ENCODE measurements at regions not wholly inside any gene's neighbourhood (a gene's known extent, or its start where the extent isn't known, plus 50 kb on each side); places are given as distances from the start of the nearest gene placed in this dataset.

DNA sequence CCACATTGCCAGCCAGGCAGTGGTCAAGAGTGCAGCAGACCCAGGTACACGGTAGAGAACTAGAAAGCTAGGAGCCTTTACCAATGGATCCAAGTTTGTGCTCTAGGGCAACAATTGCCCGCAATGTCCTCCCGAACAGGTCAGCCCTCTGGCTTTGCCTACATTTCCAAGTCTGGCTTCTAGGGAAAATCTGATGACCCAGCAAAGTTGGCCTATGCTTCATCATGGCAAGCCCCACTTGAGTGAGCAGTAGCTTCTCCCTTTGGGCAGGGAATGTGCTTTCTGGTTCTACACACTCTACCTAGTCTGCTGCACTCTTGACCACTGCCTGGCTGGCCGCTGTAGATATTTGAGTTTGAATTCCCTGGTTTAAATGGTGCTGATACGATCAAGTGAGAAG, 361.6 kb upstream of the NR2F2 start:
- DNase-seq = no peak

DNA sequence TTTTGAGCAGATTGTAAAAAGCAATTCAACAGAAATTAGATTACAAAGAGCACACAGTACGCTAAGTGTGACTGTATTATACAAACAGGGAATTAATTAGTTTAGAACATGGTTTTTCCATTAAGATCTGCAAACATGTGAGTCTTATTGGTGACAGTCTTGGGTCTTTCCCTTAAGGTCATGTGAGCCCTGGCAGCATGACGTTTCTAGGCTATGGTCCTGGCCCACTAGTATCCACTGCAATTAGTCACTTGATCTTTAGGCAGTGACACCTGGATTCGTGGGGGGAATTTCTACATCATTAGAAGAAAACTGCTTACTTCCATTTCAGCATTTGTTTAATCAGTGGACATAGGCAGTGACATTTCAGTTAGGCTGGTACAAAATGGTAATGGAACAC, 360.2 kb upstream of the NR2F2 start:
- DNase-seq = no peak

DNA sequence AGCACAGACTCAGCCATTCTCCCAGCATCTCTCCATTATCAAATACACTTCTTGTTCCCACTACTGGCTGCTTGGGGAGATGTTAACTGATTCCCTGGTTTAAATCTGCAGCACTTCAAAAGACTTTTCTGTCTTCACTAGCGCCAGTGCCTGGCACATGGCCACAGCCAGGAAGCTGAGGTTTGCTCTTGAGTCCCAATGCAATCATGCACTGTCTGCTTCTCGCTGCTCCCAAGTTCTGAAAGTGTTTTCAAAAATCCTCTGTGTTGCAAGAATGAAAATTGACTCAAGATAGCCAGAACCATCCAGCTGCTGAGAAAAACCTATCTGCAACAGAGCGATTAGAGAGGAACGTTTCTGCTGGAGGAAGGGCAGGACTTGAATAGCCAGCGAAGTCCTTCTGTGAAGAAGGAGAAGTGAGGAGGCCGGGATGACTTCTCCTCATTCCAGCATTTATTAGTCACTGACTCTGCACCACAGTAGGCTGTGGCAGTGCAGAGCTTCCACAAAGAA, 358.4 kb upstream of the NR2F2 start:
- DNase-seq = no peak

GRCh38 chr15:95972812-95973211, 357.7 kb upstream of the NR2F2 start:
- no peak for DNase-seq

DNA sequence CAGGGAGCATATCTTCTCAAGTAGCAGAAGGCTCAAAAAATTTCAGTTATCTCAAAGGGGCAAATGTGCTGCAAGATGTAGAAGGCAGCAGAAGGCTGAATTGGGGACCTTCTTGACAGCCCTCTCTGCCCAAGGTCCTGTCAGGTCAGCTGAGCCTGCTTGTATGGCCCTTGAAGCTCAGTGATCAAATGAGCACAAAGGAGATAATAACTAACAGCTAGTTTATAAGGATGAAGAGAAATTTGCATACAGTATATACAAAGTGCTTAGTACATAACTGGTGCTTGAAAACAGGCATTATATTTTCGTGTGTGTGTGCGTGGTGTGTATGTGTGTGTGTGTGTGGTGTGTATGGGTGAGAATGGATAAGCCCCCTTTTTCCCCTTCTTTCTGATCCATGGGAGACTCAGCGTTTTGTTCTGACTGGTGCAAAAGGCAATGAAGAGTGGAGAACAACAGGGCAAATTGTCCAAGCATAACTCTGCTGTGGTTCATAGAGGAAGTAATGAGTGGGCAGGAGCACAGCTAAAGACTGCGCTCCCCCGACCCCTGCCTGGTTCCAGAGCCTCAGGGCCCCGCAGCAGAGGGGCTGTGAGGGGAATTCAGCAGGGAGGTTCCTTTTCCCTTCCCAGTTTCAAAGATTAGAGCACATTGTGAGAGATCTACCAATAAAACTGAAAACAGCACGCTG, 356.8 kb upstream of the NR2F2 start:
- DNase-seq = no peak

GRCh38 chr15:95975212-95975611, 355.3 kb upstream of the NR2F2 start:
- no peak for DNase-seq

DNA sequence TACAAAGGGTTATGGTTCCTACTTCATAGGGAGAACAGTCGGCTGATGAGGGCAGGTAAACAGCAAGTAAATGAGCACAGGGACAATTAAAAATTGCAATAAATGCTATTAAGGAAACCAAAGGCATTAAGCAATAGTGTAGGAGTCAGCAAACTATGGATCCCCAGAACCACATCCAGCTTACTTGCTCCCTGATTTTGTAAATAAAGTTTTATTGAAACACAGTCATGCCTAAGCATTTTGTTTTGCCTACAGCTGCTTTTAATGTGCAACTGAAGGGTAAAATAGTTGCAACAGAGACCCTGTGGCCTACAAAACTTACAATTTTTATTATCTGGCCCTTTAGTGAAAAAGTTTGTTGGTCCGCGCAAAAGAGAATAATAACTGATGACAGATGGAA, 351.2 kb upstream of the NR2F2 start:
- no peak for DNase-seq

DNA sequence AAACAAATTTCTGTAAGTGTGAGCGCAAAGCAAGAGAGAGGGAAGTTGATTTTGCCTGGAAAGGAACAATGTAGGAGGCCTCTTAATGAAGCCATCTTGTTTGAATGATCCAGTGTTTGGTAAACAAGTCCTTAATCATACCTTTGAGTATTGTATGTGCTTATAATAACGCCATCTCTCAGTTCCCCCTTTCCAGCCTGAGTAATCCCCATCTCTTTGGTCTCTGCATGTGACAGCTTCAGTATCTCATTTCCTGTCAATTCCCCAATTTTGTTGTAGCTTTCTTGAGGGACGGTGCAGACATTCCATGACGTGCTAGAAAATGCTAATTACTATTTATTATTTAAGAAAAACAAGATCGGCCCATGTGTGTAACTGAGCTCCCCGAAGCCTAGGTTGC, 349.3 kb upstream of the NR2F2 start:
- no peak for DNase-seq

DNA sequence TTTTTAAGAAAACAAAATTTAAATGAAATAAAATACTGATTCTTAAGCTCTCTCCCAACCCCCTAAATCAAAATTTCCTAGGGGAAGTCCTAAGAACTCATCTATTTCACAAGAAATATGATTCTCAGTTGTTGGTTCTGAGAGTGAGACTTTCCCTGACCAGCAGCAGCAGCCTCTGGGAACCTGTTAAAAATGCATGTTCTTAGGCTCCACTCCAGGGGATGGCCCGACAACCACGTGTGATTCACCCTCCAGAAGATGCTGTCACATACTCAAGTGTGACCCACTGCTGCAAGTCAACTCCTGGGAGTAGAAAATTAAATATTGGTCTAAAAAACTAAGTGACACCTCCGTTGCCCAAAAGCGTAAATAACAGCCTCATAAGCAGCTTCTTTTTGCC, 343.2 kb upstream of the NR2F2 start:
- DNase-seq = no peak

DNA sequence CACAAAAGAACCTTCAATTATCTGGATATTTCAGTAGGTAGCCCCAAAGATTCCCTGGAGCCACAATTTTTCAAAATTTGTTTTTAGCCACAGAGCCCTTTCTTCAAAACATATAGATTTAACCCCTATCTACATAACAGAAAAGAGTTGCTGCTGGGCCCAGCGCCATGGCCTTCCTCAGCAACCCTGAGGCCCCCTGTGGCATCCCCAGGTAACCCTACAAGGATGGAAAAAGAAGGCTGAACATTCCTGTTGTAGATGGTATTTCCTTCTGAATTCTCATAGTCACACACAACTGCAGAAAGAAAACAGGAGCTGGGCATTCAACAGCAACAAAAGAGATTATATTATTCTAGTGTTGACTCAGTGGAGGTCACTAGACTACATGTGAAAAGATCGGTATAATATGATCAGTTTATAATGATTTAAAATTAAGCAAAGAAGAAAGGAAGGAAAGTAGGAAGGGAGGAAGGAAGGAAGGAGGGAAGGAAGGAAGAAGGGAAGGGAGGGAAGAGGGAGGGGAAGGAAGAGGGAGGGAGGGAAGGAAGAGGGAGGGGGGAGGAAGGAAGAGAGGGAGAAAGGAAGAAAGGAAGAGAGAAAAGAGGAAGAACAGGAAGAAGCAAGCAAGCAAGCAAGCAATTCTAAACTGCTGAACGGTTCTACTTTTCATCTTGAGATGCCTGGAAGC, 342.5 kb upstream of the NR2F2 start:
- no peak for DNase-seq

DNA sequence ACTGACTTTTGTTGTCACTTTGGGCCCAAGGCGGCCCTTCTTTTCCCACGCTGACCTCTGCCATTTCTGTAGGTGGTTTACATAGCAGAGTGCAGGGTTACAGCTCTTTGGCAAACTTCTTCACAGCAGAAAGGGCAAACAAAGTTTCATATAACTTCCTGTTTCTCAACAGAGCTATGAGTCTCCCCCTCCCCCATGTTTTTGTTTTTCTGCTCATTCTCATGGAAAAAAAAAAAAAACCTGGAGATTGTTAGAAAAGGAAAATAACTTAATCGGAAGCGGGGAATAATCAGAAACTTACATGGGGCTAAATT, 342.0 kb upstream of the NR2F2 start:
- DNase-seq = no peak

DNA sequence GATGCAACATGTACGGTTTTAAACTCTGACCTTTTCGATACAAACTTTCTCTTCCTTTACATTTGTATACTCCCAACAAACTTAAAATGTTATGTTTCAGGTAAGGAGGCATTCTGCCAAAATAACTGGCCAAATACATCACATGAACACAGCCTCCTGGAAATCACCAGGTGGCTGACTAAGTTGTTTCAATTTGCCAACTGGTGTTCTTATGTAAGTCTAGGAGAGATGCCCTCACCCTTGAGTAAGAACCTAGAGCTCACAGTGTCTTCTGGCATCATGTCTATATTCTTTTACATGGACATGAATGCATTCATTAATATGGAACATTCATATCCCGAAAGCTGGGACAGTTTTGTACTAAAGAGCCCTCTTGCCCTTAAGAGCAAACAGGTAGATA, 341.1 kb upstream of the NR2F2 start:
- DNase-seq = no peak

DNA sequence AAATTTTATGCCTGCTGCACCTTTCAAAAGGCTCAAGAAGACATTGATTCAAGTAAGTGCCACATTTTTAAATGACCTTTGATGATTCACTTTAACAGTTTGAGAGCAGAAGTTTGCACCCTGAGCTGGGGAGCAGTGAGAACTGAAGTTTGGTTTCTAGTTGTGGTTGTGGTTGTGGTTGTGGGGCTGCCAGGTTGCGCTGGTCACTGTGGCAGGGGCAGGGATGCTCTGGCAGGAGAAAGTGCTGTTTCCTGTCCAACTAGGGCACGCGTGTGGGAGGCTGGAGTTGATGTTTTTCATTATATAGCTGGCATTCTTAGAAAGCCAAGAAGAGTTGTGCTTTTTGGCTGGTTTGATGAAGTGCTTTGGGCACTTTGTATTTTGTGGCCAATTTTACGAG, 339.7 kb upstream of the NR2F2 start:
- no peak for DNase-seq

DNA sequence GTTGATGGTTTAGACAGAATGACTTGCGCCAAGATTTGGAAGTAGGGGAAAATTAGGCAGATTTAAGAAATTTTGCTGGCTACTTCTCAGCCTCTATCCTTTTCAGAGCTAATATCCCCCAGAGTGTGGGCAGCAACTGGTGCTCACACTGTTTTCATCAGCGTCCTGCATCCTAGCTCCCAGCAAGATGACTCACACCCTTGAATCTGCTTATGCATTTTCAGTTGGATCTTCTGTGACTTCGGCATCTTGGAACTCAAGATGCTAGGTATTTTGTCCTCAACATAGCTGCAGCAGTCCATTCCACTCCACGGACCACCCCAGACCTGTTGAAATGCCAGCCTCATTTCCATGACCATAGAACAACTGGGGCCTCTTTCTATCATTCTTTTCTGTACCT, 336.1 kb upstream of the NR2F2 start:
- DNase-seq = no peak

DNA sequence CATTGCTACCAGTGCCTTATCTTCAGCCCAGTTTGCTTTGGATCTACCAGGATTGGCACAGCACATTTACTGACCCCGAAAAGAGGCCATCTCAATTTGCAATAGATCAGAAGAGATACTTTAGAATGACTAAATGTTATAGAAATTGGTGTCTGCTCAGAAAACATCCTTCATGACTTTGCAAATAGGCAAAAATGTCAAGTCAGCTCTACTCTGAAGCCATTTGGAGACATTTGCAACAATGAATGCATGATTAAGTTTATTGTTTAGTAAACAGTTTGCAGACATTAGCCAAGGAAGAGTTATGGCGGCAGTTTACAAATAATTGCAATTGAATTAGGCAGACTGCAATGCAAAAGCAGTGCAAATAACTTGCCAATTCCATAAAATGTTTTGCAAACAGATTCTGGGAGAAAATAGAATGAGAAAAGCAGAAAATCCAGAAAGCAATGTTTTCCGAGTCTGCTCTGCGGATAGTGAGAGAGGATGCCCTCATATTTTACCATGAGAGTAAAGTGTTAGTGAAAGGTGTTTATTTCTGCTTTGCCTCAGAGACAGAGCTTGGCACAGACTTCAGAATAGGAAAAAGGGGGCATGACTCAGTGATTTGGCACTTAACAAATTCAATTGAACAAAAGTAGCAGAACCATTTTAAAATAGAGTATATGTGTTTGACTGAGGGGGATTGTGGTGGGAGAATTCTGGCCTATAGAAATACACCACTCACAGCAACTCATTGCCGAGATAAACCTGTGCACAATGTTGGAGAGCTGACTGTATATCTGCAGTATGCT, 334.9 kb upstream of the NR2F2 start:
- no peak for DNase-seq

DNA sequence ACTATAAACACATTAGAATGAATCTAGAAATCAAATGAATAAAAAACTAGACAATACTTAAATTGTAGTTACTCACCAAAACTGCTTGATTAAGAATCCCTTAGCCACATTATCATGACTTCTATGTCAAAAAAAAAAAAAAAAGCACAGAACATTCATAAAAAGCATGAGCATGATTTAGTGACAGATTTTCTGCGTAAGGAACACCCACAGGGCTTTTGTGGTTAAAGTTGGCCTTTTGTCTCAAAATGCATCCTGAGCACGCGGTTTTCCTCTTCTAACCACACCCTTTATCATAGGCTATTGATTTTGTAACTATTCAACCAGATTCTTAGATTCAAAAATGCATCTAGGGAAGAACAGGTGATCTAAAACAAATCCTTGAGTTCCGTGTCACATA, 334.0 kb upstream of the NR2F2 start:
- DNase-seq = no peak

DNA sequence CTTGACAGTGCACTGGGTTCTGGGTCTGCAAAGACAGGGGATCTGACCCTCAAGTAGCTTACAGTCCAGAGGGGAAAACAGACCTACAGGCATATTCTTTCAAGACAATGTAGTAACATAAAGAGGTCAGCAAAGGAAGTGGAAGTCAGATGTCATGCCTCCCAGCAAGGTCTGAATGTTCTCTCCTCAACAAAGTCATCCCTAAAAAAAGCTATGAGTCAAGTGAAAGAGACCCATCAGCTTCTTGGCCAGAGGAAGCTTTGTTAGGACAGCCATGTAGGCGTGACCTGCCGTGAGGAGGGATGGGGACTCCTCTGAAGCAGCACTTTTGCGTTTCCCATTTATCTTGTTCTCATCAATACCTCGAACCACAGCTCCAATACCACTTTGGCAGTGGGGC, 331.6 kb upstream of the NR2F2 start:
- no peak for DNase-seq

DNA sequence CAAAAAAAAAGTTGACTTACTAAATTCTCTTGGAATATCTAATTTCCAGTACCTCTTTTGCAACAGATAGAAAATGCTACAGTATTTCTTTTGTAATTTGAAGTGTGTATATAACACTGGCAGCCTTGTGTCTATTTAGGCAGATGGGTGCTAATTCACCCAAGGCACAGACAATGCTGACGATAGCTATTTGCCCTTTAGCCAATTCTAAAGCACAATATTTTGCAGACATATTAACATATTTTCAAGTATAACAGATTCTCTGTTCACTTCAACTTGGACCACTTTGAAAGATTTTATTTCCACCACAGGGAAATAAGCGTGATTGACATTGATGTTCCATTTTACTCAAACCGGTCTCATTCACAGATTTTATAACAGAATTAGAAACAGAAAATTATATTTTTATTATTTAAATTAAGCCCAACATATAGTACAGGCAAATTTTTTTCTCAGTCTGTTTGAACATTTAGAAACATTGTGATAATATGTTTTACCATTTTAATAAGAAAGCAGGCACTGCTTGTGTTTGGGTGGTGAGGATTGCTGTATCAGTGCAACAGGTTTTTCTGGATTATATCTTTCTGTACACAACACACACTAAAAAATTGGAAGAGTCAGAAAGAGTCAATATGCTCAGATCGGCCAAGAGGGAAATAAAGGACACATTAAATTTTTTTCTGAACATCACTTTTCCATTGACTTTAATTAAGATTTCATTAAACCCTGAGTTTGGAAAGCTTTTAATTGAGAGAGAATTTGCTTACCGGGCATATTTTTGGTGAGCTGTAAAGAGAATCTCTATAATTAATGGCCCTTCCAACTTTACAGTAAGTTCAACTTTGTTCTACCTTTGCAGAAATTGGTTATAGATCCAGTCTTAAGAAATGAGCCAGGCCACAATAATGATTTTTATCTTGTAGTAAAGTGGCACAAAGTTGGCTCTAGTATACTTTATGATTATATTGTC, 327.3 kb upstream of the NR2F2 start:
- DNase-seq = no peak

- no peak for DNase-seq
Measured at GRCh38 chr15:96005906-96006305, 324.6 kb upstream of the NR2F2 start.

DNA sequence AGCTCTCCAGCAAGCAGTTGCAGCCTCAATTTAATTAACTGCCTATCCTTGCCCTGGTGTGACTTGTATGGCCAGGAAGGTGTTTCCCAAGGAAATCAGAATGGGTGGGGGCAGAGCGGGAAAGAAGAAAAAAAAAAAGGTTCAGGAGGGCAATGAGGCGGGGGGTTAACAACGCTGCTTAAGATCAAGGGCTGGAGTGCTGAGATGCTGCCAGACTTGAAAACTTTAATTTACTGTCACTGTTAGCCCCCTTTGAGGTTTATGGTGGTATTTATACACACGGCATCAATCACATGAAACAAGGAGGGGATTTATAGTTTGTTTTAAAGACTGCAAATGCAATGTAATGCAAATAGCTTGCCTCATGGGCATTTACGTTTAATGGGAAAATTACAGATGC, 319.4 kb upstream of the NR2F2 start:
- no peak for DNase-seq

DNA sequence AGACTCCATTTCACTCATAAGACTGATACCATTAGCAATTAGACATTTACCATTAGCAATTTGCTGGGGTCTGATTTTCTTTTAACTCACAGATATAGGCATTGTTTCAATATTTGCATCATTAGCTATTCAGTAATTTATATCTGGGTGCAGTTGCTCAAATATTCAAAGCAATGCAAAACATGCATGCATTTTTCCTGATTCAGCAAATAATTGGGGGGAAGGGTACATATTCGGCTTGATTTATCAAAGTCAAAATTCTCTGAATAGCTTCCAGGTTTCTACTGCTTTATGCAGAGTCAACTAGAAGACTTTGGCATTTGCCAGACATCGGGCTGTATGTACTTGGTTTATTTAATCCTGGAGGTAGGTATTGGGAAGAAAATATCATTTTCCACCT, 315.6 kb upstream of the NR2F2 start:
- DNase-seq = no peak

- no peak for DNase-seq
Measured at GRCh38 chr15:96019114-96019513, 311.4 kb upstream of the NR2F2 start.

GRCh38 chr15:96020133-96020532, 310.4 kb upstream of the NR2F2 start:
- DNase-seq = no peak
